Motor neuron (in vitro differentiated cells): ENCODE measurements at regions not wholly inside any gene's neighbourhood (a gene's known extent, or its start where the extent isn't known, plus 50 kb on each side); places are given as distances from the start of the nearest gene placed in this dataset.
"Not testable (repeated sequence)": the region's sequence is repeated elsewhere in the genome, so short reads cannot be mapped to it uniquely, and the experiment has no call there.

Experiments
- ATAC-seq, 8 experiments: fragments of 200-7000 bp; cut with Tn5 transposase; replicated peaks in 6 of 8; 2 replicates each; pipeline ENCODE4 v1.8.0; 2021; ENCODE audit warnings: mild to moderate bottlenecking in 8 of 8, moderate library complexity in 8 of 8
- H3K27ac ChIP-seq, 2 donors: fragments of 250-450 bp; sonication (Bioruptor Pico); 2 replicates each; pipeline ENCODE4 v1.9.0; 2021; ENCODE audit warnings: antibody characterized with exemption in 2 of 2, mild to moderate bottlenecking in 2 of 2, moderate library complexity in 1 of 2
- H3K4me1 ChIP-seq, 2 donors: fragments of 250-450 bp; sonication (Bioruptor Pico); replicated peaks in 1 of 2; 2 replicates each; pipeline ENCODE4 v1.6.1; 2021; ENCODE audit warnings: antibody characterized with exemption in 2 of 2, mild to moderate bottlenecking in 2 of 2, moderate library complexity in 1 of 2
- H3K4me3 ChIP-seq, 5 donors: fragments of 250-450 bp; sonication (Bioruptor Pico); 2 replicates each; pipeline ENCODE4 v1.9.0; 2021; ENCODE audit warnings: antibody characterized with exemption in 5 of 5, mild to moderate bottlenecking in 5 of 5, moderate library complexity in 4 of 5
- WGBS, 10 experiments: fragments of 450-650 bp; shearing (Covaris generic); methylation state at CpG; one replicate each; pipeline ENCODE4 v1.0.0; 2022; 5-methylcytosine and 5-hydroxymethylcytosine counted together
- in situ Hi-C, 9 experiments: fragments of 400-800 bp; cut with MboI; loops; one replicate each; pipeline ENCODE4 v1.15.0; 2021; ENCODE audit warnings: low sequenced_read_pairs in 9 of 9, low pct_unique_long_range_greater_than_20kb in 2 of 9; ENCODE audit not compliant: unreplicated experiment in 9 of 9

DNA sequence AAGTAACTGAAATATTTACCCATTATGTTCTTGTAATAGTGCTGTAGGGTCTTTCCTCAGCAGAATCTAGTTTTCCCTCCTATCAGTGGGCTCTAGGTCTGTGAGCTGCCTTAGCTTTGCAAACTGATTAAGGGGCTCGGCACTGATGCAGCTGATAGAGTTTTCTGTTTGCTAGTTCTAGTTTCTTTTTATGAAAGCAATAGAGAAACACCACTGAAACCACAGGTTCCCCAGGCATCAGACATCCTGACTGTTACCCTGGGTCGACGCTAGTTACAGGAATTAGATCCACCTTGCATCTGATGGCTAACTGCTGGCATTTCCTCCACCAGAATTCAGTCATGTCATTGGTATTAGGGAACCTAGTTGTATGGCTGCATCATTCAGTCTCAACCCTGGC lies 225.0 kb upstream of the VCX start:
- in situ Hi-C loops, result no loop called here
- no peak for ATAC-seq

DNA sequence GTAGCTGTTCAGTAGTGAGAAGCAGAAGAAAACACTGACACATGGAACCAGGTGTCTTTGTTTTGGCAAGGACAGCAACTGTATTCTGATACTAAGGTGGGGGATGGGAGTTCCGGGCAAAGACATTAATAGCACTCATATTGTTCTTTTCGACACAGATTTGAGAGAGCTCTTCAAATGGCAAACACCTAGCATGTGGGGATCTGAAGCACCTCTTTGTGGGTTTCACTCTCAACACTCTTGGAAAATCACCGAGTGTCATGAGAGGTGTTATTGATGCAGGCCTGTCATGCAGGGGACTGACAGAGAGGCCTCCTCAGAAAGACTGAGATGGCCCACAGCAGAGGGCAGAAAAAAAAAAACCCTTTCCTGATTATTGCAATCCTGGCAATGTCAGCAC lies 228.4 kb upstream of the VCX start:
- in situ Hi-C loops, result no loop called here
- Histone ChIP-seq H3K27ac (no peak overlapping the region), H3K4me1 (no peaks in the 10 kb centered on the region), H3K4me3 (no peak overlapping the region)
- 0 to 83% (median 8%) methylated on average over 1 to 3 of the region's 3 CpGs; no CpG with 5 or more reads in 7 of the 10 experiments for WGBS, 10 experiments
- no peak for ATAC-seq

More for the DNA sequence above, 225.0 kb upstream of the VCX start:
- Histone ChIP-seq H3K4me3 (no peak overlapping the region), H3K27ac (no peak overlapping the region), H3K4me1 (peaks cover 0 to 8% of the 10 kb centered on the region in 2 donors)
- 0 to 80% (median 40%) methylated on average over 1 of the region's 3 CpGs; no CpG with 5 or more reads in 7 of the 10 experiments for WGBS, 10 experiments

- no CpG with 5 or more reads among the region's 29 CpGs for WGBS, 10 experiments
- in situ Hi-C loops, H3K4me3 ChIP-seq, H3K4me1 ChIP-seq, H3K27ac ChIP-seq, ATAC-seq: not testable (repeated sequence)
Measured at GRCh38 chrX:7608625-7609024, 234.3 kb upstream of the VCX start.

- Histone ChIP-seq H3K27ac (no peak overlapping the region), H3K4me1 (no peaks in the 10 kb centered on the region), H3K4me3 (no peak overlapping the region)
- in situ Hi-C loops, result no loop called here
- ATAC-seq, result no peak
- WGBS, 10 experiments, result 26 to 100% (median 54%) methylated on average over 1 to 6 of the region's 7 CpGs; no CpG with 5 or more reads in 4 of the 10 experiments
Measured at GRCh38 chrX:7606039-7606652, 236.8 kb upstream of the VCX start.

DNA sequence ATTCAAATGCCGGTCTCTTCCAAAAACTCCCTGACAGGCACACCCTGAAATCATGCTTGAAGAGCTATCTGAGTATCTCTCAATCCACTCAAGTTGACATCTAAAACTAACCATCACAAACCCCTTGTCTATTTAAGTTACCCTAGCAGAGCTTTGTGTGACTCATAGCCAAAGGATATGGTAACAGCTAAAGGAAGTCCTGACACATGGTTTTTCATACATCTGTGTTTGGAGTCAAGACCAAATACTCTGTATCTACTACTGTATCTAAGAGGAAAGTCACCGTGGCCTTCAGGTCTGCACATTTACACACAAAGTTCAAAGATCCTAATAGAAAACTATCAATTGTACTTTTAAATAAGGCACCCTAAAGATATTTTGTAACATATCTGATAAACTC lies 239.6 kb upstream of the VCX start:
- WGBS, 10 experiments, result 38 to 100% (median 93%) methylated on average over 1 to 2 of the region's 2 CpGs; no CpG with 5 or more reads in 6 of the 10 experiments
- no peak for ATAC-seq
- H3K27ac ChIP-seq, result no peak overlapping the region
- no peak overlapping the region for H3K4me3 ChIP-seq
- no peaks in the 10 kb centered on the region for H3K4me1 ChIP-seq
- in situ Hi-C loops, result no loop called here

DNA sequence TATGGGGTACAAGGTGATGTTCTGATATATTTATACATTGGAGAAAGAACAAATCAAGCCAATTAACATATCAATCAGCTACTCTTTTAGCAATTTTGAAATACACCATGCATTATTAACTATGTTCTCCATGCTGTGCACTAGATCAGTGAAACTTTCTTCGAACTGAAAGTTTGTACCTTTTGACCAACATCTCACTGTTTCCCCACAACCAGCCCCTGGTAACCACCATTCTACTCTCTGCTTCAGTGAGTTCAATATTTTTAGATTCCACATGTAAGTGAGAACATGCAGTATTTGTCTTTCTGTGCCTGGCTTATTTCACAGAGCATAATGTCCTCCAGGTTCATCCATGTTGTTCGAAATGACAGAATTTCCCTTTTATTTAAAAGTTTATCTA lies 246.1 kb upstream of the VCX start:
- no peaks in the 10 kb centered on the region for H3K4me1 ChIP-seq
- in situ Hi-C loops, result no loop called here
- no peak for ATAC-seq
- H3K4me3 ChIP-seq, result no peak overlapping the region
- WGBS, 10 experiments, result 0 to 100% (median 75%) methylated on average over 1 to 2 of the region's 2 CpGs; no CpG with 5 or more reads in 4 of the 10 experiments
- no peak overlapping the region for H3K27ac ChIP-seq

- in situ Hi-C loops, H3K4me1 ChIP-seq, ATAC-seq: not testable (repeated sequence)
- WGBS, 10 experiments, result 63 to 96% methylated on average over 3 to 11 of the region's 28 CpGs; no CpG with 5 or more reads in 8 of the 10 experiments
- peak overlapping the region; percentile 85 to 92 for H3K27ac ChIP-seq
- peak overlapping the region; percentile 36 to 47 (median 40) for H3K4me3 ChIP-seq
Measured at GRCh38 chrX:7593370-7593769, 249.6 kb upstream of the VCX start.

GRCh38 chrX:7586126-7586525 lies 256.8 kb upstream of the VCX start:
- in situ Hi-C loops, result no loop called here
- peak in 3 of 8 experiments; percentile 38 to 43 (median 40) for ATAC-seq
- Histone ChIP-seq H3K4me1 (no peaks in the 10 kb centered on the region), H3K4me3 (no peak overlapping the region), H3K27ac (no peak overlapping the region)
- WGBS, 10 experiments, result 0 to 21% (median 0%) methylated on average over 1 to 2 of the region's 2 CpGs; no CpG with 5 or more reads in 3 of the 10 experiments

- no peak overlapping the region for H3K4me3 ChIP-seq
- 0 to 40% (median 0%) methylated on average over 1 to 4 of the region's 4 CpGs; no CpG with 5 or more reads in 7 of the 10 experiments for WGBS, 10 experiments
- ATAC-seq, result peak in 4 of 8 experiments; percentile 21 to 44 (median 28)
- in situ Hi-C loops, result no loop called here
- H3K4me1 ChIP-seq, result no peaks in the 10 kb centered on the region
- H3K27ac ChIP-seq, result no peak overlapping the region
Measured at GRCh38 chrX:7582191-7582590, 260.8 kb upstream of the VCX start.

GRCh38 chrX:7580127-7580526 lies 262.8 kb upstream of the VCX start:
- WGBS, 10 experiments, result 20 to 73% methylated on average over 1 to 2 of the region's 2 CpGs; no CpG with 5 or more reads in 8 of the 10 experiments
- no peaks in the 10 kb centered on the region for H3K4me1 ChIP-seq
- in situ Hi-C loops, result no loop called here
- no peak overlapping the region for H3K4me3 ChIP-seq
- H3K27ac ChIP-seq, result no peak overlapping the region
- no peak for ATAC-seq

GRCh38 chrX:7574325-7574724 lies 268.6 kb upstream of the VCX start:
- peak in 4 of 8 experiments; percentile 25 to 54 (median 47) for ATAC-seq
- 0 to 20% (median 2%) methylated on average over 1 to 3 of the region's 3 CpGs; no CpG with 5 or more reads in 6 of the 10 experiments for WGBS, 10 experiments

DNA sequence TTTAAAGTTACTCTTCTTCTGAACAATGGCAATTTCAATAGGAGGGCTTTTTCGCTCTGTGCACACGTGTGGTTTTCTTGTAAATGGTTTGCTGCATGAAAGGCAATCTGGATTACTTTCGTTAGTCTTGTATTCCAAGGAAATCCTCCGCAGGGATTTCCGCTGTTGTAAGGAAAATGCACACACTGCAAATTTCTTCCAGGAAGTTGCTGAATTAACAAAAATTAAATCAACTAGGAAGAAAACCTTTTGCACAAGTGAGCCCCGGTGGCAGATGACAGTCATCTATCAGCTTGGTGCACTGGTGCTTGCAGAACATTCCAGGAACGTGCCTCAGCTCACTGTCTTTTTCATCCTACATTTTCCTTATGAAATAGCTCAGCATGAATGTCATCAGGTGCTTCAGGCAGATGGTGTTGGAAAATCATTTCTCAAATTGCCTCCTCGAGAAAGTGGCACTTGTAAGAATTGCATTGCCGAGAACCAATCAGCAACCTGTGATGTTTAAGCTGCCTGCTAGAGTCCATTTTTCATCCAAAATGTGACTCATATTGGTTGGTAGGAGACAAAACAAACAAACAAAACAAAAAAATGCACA lies 272.4 kb upstream of the VCX start:
- no peak overlapping the region for H3K27ac ChIP-seq
- no peaks in the 10 kb centered on the region for H3K4me1 ChIP-seq
- 37 to 90% (median 67%) methylated on average over 2 to 6 of the region's 9 CpGs; no CpG with 5 or more reads in 6 of the 10 experiments for WGBS, 10 experiments
- peak in 2 of 8 experiments; percentile 19 to 28 for ATAC-seq
- in situ Hi-C loops, result no loop called here
- no peak overlapping the region for H3K4me3 ChIP-seq

More at GRCh38 chrX:7574325-7574724, 268.6 kb upstream of the VCX start:
- Histone ChIP-seq H3K4me1 (no peaks in the 10 kb centered on the region), H3K4me3 (no peak overlapping the region), H3K27ac (no peak overlapping the region)
- in situ Hi-C loops, result no loop called here

DNA sequence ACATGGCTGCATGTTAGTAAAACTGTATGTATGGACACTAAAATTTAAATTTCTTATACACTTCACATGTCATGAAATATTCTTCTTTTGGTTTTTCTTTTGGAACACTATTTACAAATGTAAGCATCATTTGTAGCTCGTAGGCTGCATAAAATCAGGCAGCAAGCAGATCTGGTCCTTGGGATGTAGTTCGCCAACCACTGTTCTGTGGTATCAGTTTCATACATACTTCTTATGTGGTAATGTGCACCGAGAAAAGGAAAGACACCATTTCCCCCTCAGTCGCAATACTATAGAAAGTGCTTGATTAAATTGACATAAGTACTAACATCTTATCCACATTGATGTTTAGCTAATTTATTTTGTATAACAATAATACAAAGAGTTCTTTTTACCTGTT lies 274.4 kb upstream of the VCX start:
- in situ Hi-C loops, result no loop called here
- no peaks in the 10 kb centered on the region for H3K4me1 ChIP-seq
- H3K4me3 ChIP-seq, result no peak overlapping the region
- 0 to 100% (median 70%) methylated on average over 1 to 4 of the region's 4 CpGs; no CpG with 5 or more reads in 4 of the 10 experiments for WGBS, 10 experiments
- H3K27ac ChIP-seq, result no peak overlapping the region
- no peak for ATAC-seq
